GM13977 (cell line): ENCODE measurements at regions not wholly inside any gene's neighbourhood (a gene's known extent, or its start where the extent isn't known, plus 50 kb on each side); places are given as distances from the start of the nearest gene placed in this dataset.

Source experiments
- DNase-seq: peaks from one replicate; pipeline ENCODE4 v3.0.0; 2012; ENCODE audit warnings: low spot score
- CTCF ChIP-seq: IDR thresholded peaks from 2 replicates; pipeline ENCODE4 v1.5.1; 2012; ENCODE audit warnings: mild to moderate bottlenecking, control low read depth; ENCODE audit not compliant: insufficient read depth; ENCODE audit errors: extremely low read depth, missing control alignments
- in situ Hi-C: fragments of 300-500 bp; cut with MboI; formaldehyde crosslinking; loops from one replicate; pipeline ENCODE4 v1.12.0; 2022; ENCODE audit warnings: low sequenced_read_pairs, low pct_unique_long_range_greater_than_20kb, mixed read lengths, inconsistent platforms; ENCODE audit not compliant: unreplicated experiment

GRCh38 chr2:17430326-17430725 is 87.9 kb downstream of the RAD51AP2 start:
- DNase-seq, result no peak
- no peak for TF ChIP-seq CTCF
- in situ Hi-C loops, result no loop called here

- in situ Hi-C loops, result no loop called here
- no peak for DNase-seq
- TF ChIP-seq CTCF, result no peak
Observed at GRCh38 chr2:17429130-17429529, 89.1 kb downstream of the RAD51AP2 start.

DNA sequence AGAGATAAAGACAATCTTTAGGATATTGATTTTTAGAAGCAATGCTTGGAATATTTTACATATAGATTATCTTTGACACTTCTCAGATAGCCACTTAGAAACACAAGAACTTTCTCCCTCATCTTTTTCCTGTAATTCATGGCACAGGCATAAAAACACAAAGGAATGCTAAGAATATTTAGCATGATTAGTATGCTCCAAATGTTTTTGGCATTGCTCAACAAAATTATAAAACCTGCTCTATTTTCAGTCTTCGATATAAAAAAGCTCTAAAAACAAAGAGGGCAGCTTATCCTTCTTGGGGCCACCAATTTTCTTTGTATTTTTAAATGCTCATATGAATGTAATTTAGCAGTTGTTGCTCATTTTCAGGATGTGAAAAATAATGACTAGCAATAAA is 90.8 kb downstream of the RAD51AP2 start:
- no peak for DNase-seq
- in situ Hi-C loops, result no loop called here
- no peak for TF ChIP-seq CTCF

DNA sequence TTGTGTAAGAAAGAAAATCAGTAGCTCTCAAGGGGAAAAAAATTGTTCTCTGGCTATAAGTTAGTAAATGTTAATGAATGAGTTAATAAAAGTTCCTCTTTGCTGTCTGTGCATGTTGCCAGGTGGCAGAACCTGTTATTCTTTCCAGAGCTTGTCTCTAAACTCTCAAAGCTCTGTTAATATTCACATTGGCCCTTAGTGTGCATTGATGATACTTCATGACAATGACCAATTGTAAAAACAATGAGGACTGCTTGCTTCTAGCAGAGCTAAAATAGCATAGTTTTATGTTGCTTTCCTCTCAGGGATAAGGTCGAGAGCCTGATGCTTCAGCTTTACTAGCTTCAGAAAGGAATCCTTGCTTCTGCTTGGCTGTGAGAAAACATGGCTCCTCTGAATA is 91.5 kb downstream of the RAD51AP2 start:
- in situ Hi-C loops, result no loop called here
- DNase-seq, result no peak
- TF ChIP-seq CTCF, result no peak

DNA sequence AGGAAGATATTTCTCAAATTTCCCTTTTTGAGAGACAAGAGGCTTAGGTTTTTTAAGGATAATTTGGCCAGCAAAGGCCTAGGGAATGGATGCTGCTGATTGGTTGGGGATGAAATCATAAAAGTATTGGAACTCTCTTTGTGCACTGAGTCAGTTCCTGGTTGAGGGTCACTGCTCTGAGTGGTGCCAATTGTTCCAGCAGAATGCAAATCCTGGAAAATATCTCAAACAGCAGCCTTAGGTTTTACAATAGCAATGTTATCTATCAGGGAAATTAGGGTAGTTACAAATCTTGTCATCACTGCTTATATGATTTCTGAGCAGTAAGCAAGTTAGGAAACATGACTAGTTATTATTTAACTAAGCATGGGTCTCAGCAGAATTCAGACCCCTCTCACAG is 96.2 kb downstream of the RAD51AP2 start:
- no peak for TF ChIP-seq CTCF
- no peak for DNase-seq
- in situ Hi-C loops, result no loop called here

GRCh38 chr2:17416884-17417391 is 101.3 kb downstream of the RAD51AP2 start:
- in situ Hi-C loops, result no loop called here
- no peak for TF ChIP-seq CTCF
- no peak for DNase-seq

DNA sequence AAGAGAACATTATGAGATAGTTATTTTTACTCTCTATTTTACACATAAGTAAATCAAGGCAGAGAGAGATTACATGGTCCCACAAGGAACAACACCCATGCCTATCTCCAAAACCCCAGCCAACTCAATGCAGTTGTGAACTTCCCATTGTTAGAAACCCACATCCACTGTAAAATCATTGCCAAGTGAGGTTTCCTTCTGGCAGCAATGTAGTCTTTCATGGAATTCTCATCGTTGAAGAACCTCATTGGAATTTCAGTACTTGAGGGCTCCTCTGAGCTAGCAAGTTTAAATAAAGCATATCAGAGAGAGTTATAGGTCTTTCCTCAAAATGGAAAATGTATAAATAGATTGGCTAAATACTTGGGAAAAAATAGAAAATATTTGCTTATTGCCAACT is 105.2 kb downstream of the RAD51AP2 start:
- no peak for DNase-seq
- in situ Hi-C loops, result no loop called here
- TF ChIP-seq CTCF, result no peak
